ENCODE measurements at regions not wholly inside any gene's neighbourhood (a gene's known extent, or its start where the extent isn't known, plus 50 kb on each side); places are given as distances from the start of the nearest gene placed in this dataset.
A peak's percentile ranks its signal among the peaks of the same experiment; 100 is the strongest.

DNA sequence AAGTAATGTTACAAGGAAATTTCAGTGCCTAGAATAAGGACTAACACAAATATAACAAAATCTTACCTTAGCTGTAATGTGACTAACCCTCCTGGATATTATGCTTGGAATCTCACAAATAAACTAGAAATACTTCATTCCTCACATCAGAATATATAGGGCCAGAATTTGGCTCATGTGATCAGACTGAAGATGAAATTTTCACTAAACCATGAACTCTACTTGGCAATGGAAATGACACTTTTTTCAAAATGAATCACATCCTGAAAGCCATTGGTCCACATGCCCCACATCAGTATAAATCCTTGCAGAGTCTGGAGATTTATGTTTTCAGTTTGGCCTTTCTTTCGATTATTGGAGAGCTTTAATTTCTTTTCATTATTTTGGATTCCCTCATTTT lies 227.8 kb downstream of the NRIP1 start:
- Histone ChIP-seq H3K27me3 (ENCODE audit: control insufficient read depth, insufficient read depth, low read length) (no peaks in the 10 kb centered on the region), H3K36me3 (ENCODE audit: control insufficient read depth, insufficient read depth, low read length) (no peaks in the 10 kb centered on the region), H3K4me3 (ENCODE audit: low read depth, low read length) (no peak overlapping the region)
- TF ChIP-seq CTCF (IDR thresholded peaks at IDR 0.05; ENCODE audit: insufficient read depth, low read depth, low read length), result no peak
- CTCF ChIA-PET, result no interaction called here
- POLR2A ChIA-PET, result interaction anchor here (1.3 kb wide), 1 partner anchor 13 kb away, joined by 4 read pairs; no protein-coding TSS in a partner anchor
- peak; percentile 52 for DNase-seq (ENCODE audit: low read depth)

- H3K27me3 ChIP-seq (ENCODE audit: control insufficient read depth, insufficient read depth, low read length), result no peaks in the 10 kb centered on the region
- POLR2A ChIA-PET, result no interaction called here
Measured at GRCh38 chr21:14833666-14834351, 231.0 kb downstream of the NRIP1 start.

GRCh38 chr21:14833241-14833640 lies 231.6 kb downstream of the NRIP1 start:
- POLR2A ChIA-PET, result no interaction called here
- H3K27me3 ChIP-seq (ENCODE audit: control insufficient read depth, insufficient read depth, low read length), result no peaks in the 10 kb centered on the region
- TF ChIP-seq CTCF (IDR thresholded peaks at IDR 0.05; ENCODE audit: insufficient read depth, low read depth, low read length), result no peak
- CTCF ChIA-PET, result no interaction called here
- H3K36me3 ChIP-seq (ENCODE audit: control insufficient read depth, insufficient read depth, low read length), result no peaks in the 10 kb centered on the region
- no peak for DNase-seq (ENCODE audit: low read depth)
- H3K4me3 ChIP-seq (ENCODE audit: low read depth, low read length), result no peak overlapping the region

More at GRCh38 chr21:14833666-14834351, 231.0 kb downstream of the NRIP1 start:
- CTCF ChIA-PET, result no interaction called here
- TF ChIP-seq CTCF (IDR thresholded peaks at IDR 0.05; ENCODE audit: insufficient read depth, low read depth, low read length), result no peak
- no peaks in the 10 kb centered on the region for H3K36me3 ChIP-seq (ENCODE audit: control insufficient read depth, insufficient read depth, low read length)
- no peak for DNase-seq (ENCODE audit: low read depth)
- H3K4me3 ChIP-seq (ENCODE audit: low read depth, low read length), result no peak overlapping the region

DNA sequence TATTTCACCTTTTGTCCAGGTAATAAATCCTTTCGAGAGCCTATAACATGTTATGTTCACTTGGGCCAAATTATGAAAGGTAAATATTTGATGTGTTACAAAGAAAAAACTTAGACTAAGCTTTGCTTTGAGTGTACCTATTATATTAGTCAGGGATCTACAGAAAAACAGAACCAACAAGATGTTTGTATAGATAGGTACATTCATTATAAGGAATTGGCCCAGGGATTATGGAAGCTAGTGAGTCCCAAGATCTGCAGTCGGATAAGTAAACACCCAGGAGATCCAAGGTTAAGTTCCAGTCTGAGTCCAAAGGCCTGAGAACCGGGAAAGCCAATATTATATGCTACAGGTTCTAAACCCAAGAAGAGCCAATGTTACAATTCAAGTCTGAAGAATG lies 234.5 kb downstream of the NRIP1 start:
- H3K27me3 ChIP-seq (ENCODE audit: control insufficient read depth, insufficient read depth, low read length), result no peaks in the 10 kb centered on the region
- POLR2A ChIA-PET, result no interaction called here

GRCh38 chr21:14829685-14830084 lies 235.1 kb downstream of the NRIP1 start:
- no peak for DNase-seq (ENCODE audit: low read depth)
- CTCF ChIA-PET, result no interaction called here
- Histone ChIP-seq H3K27me3 (ENCODE audit: control insufficient read depth, insufficient read depth, low read length) (no peaks in the 10 kb centered on the region), H3K36me3 (ENCODE audit: control insufficient read depth, insufficient read depth, low read length) (no peaks in the 10 kb centered on the region), H3K4me3 (ENCODE audit: low read depth, low read length) (no peak overlapping the region)
- no peak for TF ChIP-seq CTCF (IDR thresholded peaks at IDR 0.05; ENCODE audit: insufficient read depth, low read depth, low read length)
- POLR2A ChIA-PET, result no interaction called here

More for the DNA sequence above, 234.5 kb downstream of the NRIP1 start:
- no peak for DNase-seq (ENCODE audit: low read depth)
- CTCF ChIA-PET, result no interaction called here
- Histone ChIP-seq H3K4me3 (ENCODE audit: low read depth, low read length) (no peak overlapping the region), H3K36me3 (ENCODE audit: control insufficient read depth, insufficient read depth, low read length) (no peaks in the 10 kb centered on the region)
- TF ChIP-seq CTCF (IDR thresholded peaks at IDR 0.05; ENCODE audit: insufficient read depth, low read depth, low read length), result no peak
